COLO668 (cell line): ENCODE measurements at regions not wholly inside any gene's neighbourhood (a gene's known extent, or its start where the extent isn't known, plus 50 kb on each side); places are given as distances from the start of the nearest gene placed in this dataset.
"Not testable (repeated sequence)": the region's sequence is repeated elsewhere in the genome, so short reads cannot be mapped to it uniquely, and the experiment has no call there.

ENCODE experiments used
- DNase-seq: peaks from one replicate; lab custom pipeline; 2025; ENCODE audit not compliant: unreplicated experiment; lab: John Stamatoyannopoulos, UW

GRCh38 chr11:11220786-11221185, 132.3 kb downstream of the CSNK2A3 start:
- no peak for DNase-seq

GRCh38 chr11:11218629-11218986, 134.4 kb downstream of the CSNK2A3 start:
- DNase-seq: no peak

GRCh38 chr11:11217929-11218628, 135.0 kb downstream of the CSNK2A3 start:
- no peak for DNase-seq

- DNase-seq: no peak
Observed at GRCh38 chr11:11217289-11217928, 135.6 kb downstream of the CSNK2A3 start.

- DNase-seq: no peak
Observed at GRCh38 chr11:11215944-11216343, 137.1 kb downstream of the CSNK2A3 start.

- no peak for DNase-seq
Observed at GRCh38 chr11:11215058-11215815, 137.8 kb downstream of the CSNK2A3 start.

- no peak for DNase-seq
Observed at GRCh38 chr11:11213117-11213516, 139.9 kb downstream of the CSNK2A3 start.

- no peak for DNase-seq
Observed at GRCh38 chr11:11211888-11212287, 141.2 kb downstream of the CSNK2A3 start.

- DNase-seq: no peak
Observed at GRCh38 chr11:11211186-11211585, 141.9 kb downstream of the CSNK2A3 start.

GRCh38 chr11:11210446-11210845, 142.6 kb downstream of the CSNK2A3 start:
- DNase-seq: no peak

- no peak for DNase-seq
Observed at GRCh38 chr11:11209967-11210366, 143.1 kb downstream of the CSNK2A3 start.

- DNase-seq: no peak
Observed at GRCh38 chr11:11208994-11209393, 144.1 kb downstream of the CSNK2A3 start.

- no peak for DNase-seq
Observed at GRCh38 chr11:11207428-11207827, 145.6 kb downstream of the CSNK2A3 start.

- DNase-seq: no peak
Observed at GRCh38 chr11:11206484-11206883, 146.6 kb downstream of the CSNK2A3 start.

GRCh38 chr11:11202885-11203284, 150.2 kb downstream of the CSNK2A3 start:
- no peak for DNase-seq

GRCh38 chr11:11201302-11201701, 151.7 kb downstream of the CSNK2A3 start:
- not testable (repeated sequence) for DNase-seq

- DNase-seq: no peak
Observed at GRCh38 chr11:11192541-11192940, 160.5 kb downstream of the CSNK2A3 start.

- DNase-seq: no peak
Observed at GRCh38 chr11:11189506-11189905, 163.5 kb downstream of the CSNK2A3 start.

- no peak for DNase-seq
Observed at GRCh38 chr11:11186249-11186648, 166.8 kb downstream of the CSNK2A3 start.

- DNase-seq: no peak
Observed at GRCh38 chr11:11182261-11182660, 170.8 kb downstream of the CSNK2A3 start.

GRCh38 chr11:11178671-11179638, 174.1 kb downstream of the CSNK2A3 start:
- no peak for DNase-seq
